ENCODE measurements at regions not wholly inside any gene's neighbourhood (a gene's known extent, or its start where the extent isn't known, plus 50 kb on each side); places are given as distances from the start of the nearest gene placed in this dataset.

DNA sequence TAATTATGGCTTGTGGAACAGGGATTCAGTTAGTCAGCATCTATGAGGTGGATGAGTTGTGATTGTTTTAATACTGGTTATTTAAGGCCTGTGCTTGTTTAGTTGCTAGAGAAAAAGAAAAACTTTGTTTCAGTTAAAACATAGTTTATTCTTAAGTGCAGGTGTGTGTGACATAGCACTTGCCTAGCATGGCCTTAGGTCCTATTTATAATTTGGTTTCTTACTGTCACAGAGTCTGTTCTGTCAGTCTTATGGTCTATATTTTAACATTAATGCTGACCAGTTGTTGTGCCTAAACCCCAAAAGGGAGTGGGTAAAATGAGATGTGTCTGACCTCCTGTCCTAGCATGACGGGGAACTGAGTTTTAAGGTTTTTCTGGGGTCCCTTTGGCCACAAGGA, 486.3 kb downstream of the ZIC1 start:
- TF ChIP-seq CTCF (IDR thresholded peaks at IDR 0.05): no peak

- no peak for TF ChIP-seq CTCF (IDR thresholded peaks at IDR 0.05)
These were observed 491.7 kb downstream of the ZIC1 start for GRCh38 chr3:147900851-147901250.

DNA sequence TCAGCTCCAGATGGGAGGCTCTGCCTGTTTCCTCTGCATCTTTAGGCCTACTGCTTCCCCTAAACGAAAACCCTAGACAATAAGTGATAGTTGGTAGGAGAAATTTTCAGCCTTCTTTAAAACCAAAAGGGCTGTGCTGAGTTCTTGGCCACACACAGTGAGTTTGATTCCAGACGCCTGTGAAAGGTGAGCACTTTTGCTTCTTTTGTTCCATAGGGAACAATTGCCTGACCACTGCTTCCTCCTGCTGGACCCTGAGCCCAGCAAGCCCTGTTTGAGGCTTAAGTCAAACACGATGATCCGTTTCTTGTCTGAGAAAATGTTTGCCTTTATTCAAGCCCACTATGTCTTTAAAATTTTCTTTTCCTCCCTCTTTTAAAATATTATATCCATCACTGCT, 493.9 kb downstream of the ZIC1 start:
- no peak for TF ChIP-seq CTCF (IDR thresholded peaks at IDR 0.05)

DNA sequence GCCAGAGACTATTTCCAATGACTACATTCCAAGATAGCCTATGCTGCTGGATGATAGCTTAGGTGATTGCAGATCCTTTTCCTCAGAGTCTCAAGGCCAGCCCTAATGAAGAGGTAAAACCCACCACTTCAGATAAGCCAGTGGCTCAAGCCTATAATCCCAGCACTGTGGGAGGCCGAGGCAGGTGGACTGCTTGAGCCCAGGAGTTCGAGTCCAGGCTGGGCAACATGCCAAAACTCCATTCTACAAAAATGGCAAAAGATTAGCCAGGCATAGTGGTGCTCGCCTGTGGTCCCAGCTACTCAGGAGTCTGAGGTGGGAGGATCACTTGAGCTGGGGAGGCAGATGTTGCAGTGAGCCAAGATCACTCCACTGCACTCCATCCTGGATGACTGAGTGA, 495.3 kb downstream of the ZIC1 start:
- TF ChIP-seq CTCF (IDR thresholded peaks at IDR 0.05): no peak

GRCh38 chr3:147906285-147906684, 497.1 kb downstream of the ZIC1 start:
- no peak for TF ChIP-seq CTCF (IDR thresholded peaks at IDR 0.05)

DNA sequence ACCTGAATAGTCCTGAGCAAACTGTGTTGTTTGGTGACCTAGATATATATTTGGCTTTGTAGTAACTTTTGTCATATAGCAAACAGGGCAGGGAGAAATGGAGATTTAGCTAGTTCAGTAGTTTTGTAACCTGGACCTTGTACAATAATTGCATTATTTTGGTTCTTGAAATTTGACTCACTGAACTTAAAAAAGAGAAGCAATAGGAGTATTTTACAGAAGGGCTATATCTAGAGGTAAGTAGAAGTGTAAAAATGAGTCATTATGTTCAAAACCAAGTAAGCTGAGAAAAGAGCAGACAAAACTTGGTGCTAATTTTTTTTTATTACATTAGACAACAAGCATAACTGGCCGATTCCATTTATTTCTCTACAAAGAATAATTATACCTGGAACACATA, 505.4 kb downstream of the ZIC1 start:
- TF ChIP-seq CTCF (IDR thresholded peaks at IDR 0.05): no peak

DNA sequence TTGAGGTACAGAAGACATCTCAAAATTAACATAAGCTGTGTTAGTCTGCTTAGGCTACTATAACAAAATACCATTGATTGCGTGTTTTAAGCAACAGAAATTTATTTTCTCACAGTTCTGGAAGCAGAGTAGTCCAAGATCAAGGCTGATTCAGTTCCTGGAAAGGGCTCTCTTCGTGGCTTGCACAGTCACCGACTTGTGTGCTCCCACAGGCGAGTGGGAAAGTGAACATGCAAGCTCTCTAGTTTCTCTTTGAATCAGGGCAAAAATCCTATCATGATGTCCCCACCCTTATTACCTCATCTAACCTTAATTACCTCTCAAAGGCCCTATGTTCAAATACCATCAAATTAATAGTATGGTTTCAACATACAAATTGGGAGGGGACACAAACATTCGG, 505.9 kb downstream of the ZIC1 start:
- TF ChIP-seq CTCF (IDR thresholded peaks at IDR 0.05): no peak

DNA sequence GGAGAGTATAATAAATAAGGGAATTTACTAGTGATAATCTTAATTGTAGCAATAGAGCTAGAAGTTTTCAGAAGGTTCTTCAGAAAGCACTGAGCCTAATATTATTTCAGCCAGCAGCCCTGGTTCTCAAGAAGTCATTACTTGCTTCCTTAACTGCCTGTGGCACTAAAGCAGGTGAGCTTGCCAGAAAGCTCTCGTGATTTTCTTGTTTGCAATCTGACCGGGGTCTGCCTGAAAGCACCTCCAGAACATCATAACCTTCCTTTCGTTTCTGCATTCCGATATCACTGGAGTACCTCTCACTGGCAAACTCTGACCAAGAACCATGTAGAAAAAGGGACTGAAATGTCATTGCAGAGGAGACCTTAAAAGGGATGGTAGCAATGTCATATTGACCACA, 510.3 kb downstream of the ZIC1 start:
- TF ChIP-seq CTCF (IDR thresholded peaks at IDR 0.05): no peak
